ENCODE measurements at regions not wholly inside any gene's neighbourhood (a gene's known extent, or its start where the extent isn't known, plus 50 kb on each side); places are given as distances from the start of the nearest gene placed in this dataset.

DNA sequence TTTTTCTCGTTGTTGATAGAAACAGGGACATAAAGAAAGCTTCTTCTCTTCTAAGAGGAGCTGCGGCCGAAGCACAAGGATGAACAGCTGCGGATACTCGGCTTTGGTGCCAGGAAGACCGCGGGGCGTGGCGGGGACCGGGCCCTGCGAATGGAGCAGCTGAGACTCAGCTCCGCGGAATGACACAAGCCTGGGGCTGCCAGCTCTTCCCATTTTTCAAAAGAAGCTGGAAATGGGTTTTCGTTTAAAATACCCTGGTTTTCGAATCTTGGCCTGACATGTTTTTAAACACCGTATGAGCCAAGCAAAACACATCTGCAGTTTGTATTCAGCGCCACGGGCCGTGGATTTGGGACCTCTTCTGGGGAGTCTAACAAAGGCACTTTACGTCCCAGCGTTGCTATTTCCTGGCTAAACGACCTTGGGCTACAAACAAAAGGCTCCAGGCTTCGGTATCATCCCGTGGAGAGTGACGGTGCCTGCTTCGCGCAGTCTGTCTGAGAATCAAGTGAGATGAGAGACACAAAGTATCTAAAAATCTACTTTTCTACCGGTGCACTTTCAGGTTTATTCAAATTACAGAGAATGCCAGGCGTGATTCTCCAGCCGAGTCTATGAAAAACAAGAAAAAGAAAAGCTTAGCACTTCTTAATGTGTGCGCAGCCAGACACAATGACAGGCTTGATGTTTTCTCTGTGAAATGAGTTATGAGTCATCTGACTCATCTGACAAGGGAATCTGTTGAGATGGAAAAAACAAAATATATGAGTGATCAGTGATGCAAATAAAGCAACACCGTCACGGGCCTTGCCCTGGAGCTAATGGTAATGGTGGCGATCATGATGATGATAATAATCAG lies 114.0 kb upstream of the TMEM132D start:
- DNase-seq, result no peak

GRCh38 chr12:130018614-130019013 lies 114.8 kb upstream of the TMEM132D start:
- DNase-seq, result no peak

DNA sequence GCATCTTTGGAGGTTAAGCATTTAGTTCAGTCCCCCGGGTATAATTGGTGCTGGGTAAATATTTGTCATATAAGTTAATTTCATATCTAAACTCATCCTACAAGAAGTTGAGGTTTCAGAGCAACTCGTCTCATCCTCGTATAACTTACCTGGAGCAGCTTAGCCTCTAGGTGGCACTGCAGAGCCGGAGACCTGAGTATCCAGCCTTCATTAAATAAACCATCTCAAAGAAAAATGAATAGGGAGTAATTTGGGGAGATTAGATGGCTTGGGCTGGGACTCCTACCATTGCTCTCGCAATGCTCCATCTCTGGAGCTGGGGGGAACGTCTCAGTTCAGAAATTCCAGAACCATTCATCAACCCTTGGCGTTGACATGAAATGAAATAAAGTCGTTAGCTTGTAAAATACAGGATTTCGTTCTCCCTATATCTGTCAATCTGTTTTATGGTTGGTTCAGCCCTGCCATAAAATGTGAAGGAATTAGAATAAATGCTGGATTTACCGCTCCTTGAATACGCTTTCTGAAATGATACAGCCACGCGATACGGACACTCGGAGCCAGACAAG lies 122.9 kb upstream of the TMEM132D start:
- peak in 1 of 2 donors; percentile 20 for DNase-seq

GRCh38 chr12:130027798-130028197 lies 124.0 kb upstream of the TMEM132D start:
- DNase-seq, result no peak

GRCh38 chr12:130029151-130029550 lies 125.3 kb upstream of the TMEM132D start:
- no peak for DNase-seq

DNA sequence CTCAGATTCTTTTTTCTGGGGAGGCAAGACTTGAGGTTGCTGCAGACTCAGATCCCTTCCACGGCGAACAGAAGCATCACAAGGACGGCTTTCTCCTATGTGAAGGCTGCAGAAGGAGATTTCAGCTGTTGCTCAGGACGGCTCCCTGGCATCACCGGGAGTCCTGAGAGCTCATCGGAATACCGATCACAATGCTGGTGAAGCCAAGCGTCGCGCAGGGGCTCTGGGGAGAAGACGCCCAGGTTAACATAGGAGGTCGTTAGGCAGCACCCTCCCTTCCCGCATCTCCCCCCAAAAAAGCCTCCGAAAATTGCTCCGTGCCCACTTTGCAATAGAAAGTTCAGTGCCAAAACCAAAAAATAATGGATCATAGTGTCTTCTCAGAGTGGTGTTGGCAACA lies 127.2 kb upstream of the TMEM132D start:
- no peak for DNase-seq

DNA sequence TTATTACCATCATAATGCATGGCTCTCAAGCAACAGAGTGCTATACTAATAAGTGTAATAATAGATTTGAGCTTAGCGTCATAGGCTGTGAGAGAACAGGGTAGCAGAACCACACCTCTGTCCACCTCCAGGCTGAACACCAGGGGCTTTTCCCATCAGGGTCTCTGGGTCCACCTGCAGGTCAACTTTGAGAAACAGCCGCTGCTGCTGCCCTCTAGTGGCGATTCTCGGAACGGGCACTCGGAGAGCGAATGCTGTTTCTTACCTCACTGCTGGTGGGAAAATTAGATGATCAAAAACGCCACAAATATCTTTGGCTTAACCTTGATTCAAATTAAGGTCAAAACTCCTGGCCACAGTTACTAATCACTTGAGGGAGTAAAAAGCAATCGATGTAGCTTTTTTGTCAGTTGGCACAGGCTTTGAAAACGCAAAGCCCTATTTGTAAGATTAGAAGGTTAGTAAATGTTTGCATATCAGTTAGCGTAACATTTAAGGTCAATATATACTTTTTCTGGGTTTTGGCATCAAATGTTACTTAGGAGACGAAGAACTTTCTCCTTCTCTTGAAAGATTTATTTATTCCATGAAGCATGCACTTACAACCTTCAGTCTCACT lies 127.9 kb upstream of the TMEM132D start:
- DNase-seq, result peak; percentile 19 to 54

DNA sequence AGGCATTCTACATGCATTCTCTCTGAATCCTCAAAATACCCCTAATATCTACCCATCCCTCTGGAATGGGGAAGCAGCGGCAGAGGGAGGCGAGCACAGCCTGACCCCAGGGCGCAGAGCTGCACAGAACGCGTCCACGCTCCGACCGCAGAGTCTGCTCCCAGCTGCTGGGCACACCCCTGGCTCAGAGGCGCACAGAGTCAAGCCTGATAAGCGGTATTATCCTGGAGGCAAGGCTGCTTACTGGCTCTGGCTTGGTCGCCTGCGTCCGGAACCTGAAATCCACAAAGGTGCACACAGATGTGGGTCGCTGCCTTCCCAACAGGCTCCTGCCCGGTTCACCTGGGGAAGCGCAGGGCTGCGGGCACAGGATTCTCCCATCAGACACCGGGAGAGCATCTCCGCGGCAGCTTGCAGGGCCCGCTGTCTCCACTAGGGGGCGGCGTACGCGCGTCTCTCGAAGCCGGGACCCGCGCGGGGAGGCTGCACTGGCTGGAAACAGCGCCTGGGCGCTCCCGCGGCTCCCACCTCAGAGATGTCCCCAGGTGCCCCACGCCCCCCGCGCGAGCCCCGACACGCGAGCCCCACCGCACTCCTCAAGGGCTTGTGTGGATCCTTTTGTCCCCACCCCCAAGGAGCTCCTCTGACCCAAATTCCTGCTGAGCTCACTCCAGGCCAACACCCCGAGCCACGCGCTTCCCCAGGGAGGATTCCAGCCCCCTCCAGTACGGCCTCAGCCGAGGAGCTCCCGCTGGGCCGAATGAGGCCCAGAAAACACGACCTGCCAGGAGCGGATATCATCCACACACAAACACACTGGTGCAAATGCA lies 120.1 kb upstream of the FZD10 start:
- peak in 1 of 2 donors; percentile 19 for DNase-seq

DNA sequence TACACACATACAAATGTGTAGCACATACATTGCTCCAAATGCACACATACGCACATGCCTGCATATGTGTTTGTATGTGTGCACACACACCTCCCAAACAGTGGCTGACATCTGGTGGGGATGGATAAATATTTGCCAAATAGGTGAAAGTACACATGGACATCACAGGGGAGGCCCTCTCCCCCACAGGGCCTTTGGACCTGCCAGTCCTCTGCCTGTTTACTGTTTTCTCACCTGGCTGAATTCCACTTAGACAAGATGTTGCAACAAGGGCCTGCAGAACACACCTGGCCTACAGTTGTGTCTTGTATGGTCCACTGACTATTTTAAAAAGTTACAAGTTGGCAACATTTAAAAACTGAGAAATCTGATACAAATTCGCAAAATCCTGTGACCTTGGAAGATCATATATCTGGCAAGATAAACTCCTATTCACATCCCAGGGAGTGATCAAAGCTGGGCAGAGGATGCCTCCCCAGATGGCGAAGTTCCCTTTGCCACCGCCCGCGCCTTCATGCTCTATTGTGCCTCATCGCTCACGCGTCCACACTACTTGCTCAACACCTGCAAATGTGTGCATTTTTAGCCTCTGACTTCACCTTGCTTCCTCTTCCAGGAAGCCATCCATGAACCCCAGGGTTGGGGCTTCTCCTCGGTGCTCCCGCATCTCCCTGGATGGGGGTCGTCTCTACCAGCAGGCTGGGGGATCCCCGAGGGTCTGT lies 118.4 kb upstream of the FZD10 start:
- DNase-seq, result no peak

- no peak for DNase-seq
Measured at GRCh38 chr12:130044991-130045621, 117.2 kb upstream of the FZD10 start.

- DNase-seq, result no peak
Measured at GRCh38 chr12:130049666-130050065, 112.6 kb upstream of the FZD10 start.

DNA sequence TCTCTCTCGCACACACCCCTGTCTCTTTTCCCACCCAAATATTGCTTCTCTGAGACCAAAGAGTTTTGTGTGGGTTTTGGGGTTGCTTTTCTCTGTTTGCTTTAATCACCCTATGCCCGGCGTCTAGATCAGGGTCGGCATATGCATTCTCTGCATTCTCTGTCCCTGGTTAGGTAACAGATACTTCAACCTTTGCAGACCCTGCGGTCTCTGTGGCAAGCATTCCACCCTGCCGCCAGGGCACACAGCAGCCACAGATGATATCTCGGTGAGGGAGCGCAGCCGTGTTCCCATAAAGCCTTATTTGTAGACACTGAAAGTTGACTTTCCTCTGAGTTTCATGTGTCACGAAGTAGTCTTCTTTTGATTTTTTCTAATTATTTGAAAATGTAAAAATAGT lies 110.4 kb upstream of the FZD10 start:
- DNase-seq, result no peak

GRCh38 chr12:130053651-130054069 lies 108.6 kb upstream of the FZD10 start:
- DNase-seq, result no peak

GRCh38 chr12:130054803-130055202 lies 107.5 kb upstream of the FZD10 start:
- DNase-seq, result no peak

GRCh38 chr12:130058926-130059472 lies 103.3 kb upstream of the FZD10 start:
- no peak for DNase-seq

GRCh38 chr12:130063866-130064265 lies 98.4 kb upstream of the FZD10 start:
- DNase-seq, result no peak

GRCh38 chr12:130064999-130065398 lies 97.3 kb upstream of the FZD10 start:
- DNase-seq, result no peak

DNA sequence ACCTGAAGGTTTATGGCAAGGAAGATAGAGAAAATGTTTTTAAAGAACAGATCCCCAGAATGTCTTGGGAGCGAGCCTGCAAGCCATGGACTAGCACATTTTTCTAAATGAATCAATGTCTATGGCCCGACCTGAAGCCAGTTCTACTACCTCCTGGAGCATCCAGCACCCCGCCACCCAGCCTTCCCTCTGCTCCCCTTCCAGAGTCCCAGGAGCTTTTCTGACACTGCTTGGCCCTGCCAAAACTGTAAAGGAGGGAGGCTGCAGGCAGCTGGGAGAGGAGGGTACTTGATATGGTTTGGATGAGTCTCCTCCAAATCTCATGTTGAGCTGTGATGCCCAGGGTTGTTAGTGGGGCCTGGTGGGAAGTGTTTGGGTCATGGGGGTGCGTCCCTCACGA lies 95.5 kb upstream of the FZD10 start:
- DNase-seq, result no peak

GRCh38 chr12:130068741-130069140 lies 93.5 kb upstream of the FZD10 start:
- no peak for DNase-seq

DNA sequence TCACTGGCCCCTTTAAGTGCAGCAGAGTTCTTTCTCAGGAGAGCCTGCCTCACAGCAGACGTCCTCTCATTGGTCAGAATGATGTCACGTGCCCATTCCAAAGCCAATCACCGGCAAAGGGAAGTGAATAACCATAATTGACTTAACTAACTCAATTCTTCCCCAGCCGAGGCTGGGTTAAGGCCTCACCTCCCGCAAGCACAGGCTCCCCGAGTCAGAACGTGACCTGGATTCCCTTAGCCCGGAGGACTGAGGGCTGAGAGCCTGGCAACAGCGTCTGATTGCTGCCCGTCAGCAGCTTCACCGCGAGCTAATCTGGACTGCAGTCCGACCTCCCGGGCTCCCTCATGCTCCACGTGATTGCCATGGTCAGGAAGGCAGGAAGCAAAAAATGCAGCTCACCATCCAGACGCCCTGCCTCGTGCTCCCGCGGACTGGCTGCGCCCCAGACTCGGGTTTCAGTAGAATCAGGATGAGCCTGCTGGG lies 92.1 kb upstream of the FZD10 start:
- no peak for DNase-seq

GRCh38 chr12:130073721-130074120 lies 88.5 kb upstream of the FZD10 start:
- DNase-seq, result no peak

Data from activated CD4-positive, alpha-beta T cell treated with anti-CD3 and anti-CD28 coated beads for 4 hours (primary cell).